BE2C (cell line): ENCODE measurements at regions not wholly inside any gene's neighbourhood (a gene's known extent, or its start where the extent isn't known, plus 50 kb on each side); places are given as distances from the start of the nearest gene placed in this dataset.
A peak's percentile ranks its signal among the peaks of the same experiment; 100 is the strongest.

Experiments
- DNase-seq: peaks from one replicate; pipeline ENCODE4 v3.0.0-alpha.2; 2020
- H3K27me3 ChIP-seq: fragments of 250-450 bp; sonication (Bioruptor Pico); 2 replicates; pipeline ENCODE4 v1.5.1; 2020; ENCODE audit warnings: mild to moderate bottlenecking
- H3K36me3 ChIP-seq: fragments of 250-450 bp; sonication (Bioruptor Pico); 2 replicates; pipeline ENCODE4 v1.5.1; 2020; ENCODE audit warnings: mild to moderate bottlenecking
- H3K4me1 ChIP-seq: fragments of 250-450 bp; sonication (Bioruptor Pico); 2 replicates; pipeline ENCODE4 v1.5.1; 2020
- H3K4me3 ChIP-seq: 2 replicates; pipeline ENCODE4 v1.5.1; 2011; ENCODE audit warnings: low read depth, low read length
- H3K9me3 ChIP-seq: fragments of 250-450 bp; sonication (Bioruptor Pico); 2 replicates; pipeline ENCODE4 v1.5.1; 2020
- CTCF ChIP-seq: IDR thresholded peaks from 2 replicates; pipeline ENCODE4 v1.5.1; 2012; ENCODE audit warnings: mild to moderate bottlenecking, low read depth, low read length

- Histone ChIP-seq H3K9me3 (no peaks in the 10 kb centered on the region), H3K4me3 (no peak overlapping the region), H3K4me1 (no peaks in the 10 kb centered on the region), H3K27me3 (no peaks in the 10 kb centered on the region), H3K36me3 (no peaks in the 10 kb centered on the region)
- no peak for DNase-seq
- TF ChIP-seq CTCF, result no peak
Measured at GRCh38 chr7:19508821-19509220, 200.0 kb downstream of the POLR1F start.

DNA sequence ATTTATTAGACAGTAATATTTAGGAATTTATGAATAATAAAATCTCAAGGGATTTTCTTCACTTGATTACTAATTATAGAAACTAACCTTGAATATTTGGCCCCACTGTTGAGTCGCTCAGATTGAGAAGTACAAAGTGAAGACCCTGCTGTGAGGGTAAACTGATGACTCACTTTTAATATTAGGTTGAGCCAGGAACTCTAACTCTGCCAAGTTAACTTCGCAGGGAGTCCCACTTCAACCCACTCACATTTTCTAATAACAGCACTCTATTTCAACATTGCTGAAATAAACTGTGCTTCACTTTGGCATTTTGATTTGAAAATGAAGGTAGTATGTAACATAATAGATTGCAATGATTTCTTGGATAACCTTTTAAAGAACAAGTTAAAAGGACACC, 200.7 kb downstream of the POLR1F start:
- Histone ChIP-seq H3K36me3 (no peaks in the 10 kb centered on the region), H3K4me3 (no peak overlapping the region), H3K9me3 (no peaks in the 10 kb centered on the region), H3K4me1 (no peaks in the 10 kb centered on the region), H3K27me3 (no peaks in the 10 kb centered on the region)
- DNase-seq, result no peak
- TF ChIP-seq CTCF, result no peak

DNA sequence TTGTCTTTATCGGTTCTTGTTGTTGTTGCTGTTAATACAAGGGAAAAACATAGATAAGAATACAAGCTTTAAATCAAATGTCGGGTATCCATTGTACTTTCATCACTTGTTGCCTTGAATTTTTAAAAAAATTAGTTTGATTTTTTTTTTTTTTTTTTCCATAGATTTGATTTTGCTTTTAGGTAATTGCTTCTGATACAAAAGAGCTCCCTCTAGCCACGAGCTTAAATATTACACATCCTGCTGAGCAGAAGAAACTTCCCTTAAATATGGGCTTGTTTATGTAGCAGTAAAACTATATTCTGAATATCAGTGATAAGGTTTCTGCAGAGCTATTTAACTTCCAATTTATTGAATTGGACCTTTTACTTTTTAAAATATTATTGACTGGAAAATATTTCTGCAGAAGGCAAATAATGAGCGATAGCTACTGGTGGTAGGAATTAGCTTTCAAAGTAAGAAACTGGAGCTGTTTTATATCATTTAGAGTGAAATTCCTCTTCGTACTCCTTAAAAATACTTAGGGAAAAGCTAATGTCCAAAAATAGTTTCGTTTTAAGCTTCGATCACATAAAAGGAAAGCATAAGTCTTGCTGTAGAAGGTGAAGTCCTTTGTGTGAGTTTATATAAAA, 216.9 kb downstream of the POLR1F start:
- Histone ChIP-seq H3K9me3 (no peaks in the 10 kb centered on the region), H3K4me1 (no peaks in the 10 kb centered on the region), H3K36me3 (no peaks in the 10 kb centered on the region), H3K27me3 (no peaks in the 10 kb centered on the region), H3K4me3 (no peak overlapping the region)
- TF ChIP-seq CTCF, result peak; percentile 71
- DNase-seq, result no peak

DNA sequence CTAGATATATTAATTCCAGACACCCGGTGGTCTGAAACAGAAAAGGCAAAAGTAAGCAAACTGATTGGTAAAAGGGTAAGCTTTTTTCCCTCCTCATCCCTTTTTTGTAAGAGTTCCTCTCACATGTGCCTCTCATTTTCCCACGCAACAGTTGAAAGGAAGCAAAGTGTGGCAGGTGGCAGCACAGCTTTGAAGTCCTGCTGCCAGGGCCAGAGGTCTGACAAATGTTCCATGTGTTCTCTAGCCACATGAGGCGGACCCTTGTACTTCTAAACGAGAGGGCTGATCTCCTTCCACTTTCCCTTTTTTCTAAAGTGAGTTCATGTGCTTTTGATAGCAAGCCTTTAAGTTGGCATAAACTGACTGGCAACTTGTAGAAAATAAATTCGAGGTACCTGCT, 217.5 kb downstream of the POLR1F start:
- no peaks in the 10 kb centered on the region for H3K9me3 ChIP-seq
- H3K36me3 ChIP-seq, result no peaks in the 10 kb centered on the region
- no peak overlapping the region for H3K4me3 ChIP-seq
- DNase-seq, result no peak
- no peaks in the 10 kb centered on the region for H3K27me3 ChIP-seq
- H3K4me1 ChIP-seq, result no peaks in the 10 kb centered on the region
- TF ChIP-seq CTCF, result no peak

DNA sequence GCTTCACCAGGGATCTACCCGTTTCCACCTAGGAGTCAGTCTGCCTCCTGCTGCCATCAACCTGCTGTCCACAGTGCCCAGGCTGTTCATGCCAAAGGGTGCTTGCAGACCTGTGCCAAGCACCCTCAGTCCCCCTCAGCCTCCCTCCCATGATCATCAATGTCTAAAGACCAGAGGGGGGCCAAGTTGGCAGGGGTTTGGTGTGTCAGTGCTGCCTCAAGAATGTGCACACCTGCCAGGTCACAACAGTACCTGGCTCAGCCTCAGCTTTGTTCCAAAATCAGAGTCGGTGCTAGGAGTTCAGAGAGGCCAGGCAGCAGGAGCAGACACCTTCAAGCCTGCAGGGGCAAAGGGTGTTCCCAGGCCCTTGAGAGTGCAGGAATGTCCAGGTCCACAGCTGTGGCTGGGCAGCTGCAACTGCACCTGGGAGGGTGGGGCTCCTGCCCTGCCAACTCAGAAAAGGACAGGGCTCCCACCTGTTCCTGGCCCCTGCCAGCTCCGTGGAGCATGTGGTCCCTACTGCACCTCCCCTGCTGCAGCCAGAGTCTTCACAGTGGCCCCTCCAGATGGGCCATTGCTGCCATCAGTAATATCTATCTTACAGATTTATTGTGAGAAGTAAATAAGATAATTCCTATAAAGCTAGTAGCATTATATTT, 219.5 kb downstream of the POLR1F start:
- Histone ChIP-seq H3K27me3 (no peaks in the 10 kb centered on the region), H3K9me3 (no peaks in the 10 kb centered on the region), H3K36me3 (no peaks in the 10 kb centered on the region), H3K4me1 (no peaks in the 10 kb centered on the region), H3K4me3 (no peak overlapping the region)
- no peak for DNase-seq
- no peak for TF ChIP-seq CTCF

GRCh38 chr7:19488056-19488455, 220.8 kb downstream of the POLR1F start:
- TF ChIP-seq CTCF, result no peak
- no peaks in the 10 kb centered on the region for H3K9me3 ChIP-seq
- H3K4me3 ChIP-seq, result no peak overlapping the region
- DNase-seq, result no peak
- no peaks in the 10 kb centered on the region for H3K36me3 ChIP-seq
- no peaks in the 10 kb centered on the region for H3K4me1 ChIP-seq
- H3K27me3 ChIP-seq, result no peaks in the 10 kb centered on the region
